OCI-LY1 (cell line): ENCODE measurements at regions not wholly inside any gene's neighbourhood (a gene's known extent, or its start where the extent isn't known, plus 50 kb on each side); places are given as distances from the start of the nearest gene placed in this dataset.

ENCODE experiments used
- EZH2 ChIP-seq: fragments of 200-600 bp; sonication (generic), shearing (Covaris generic); IDR thresholded peaks from 2 replicates; pipeline ENCODE4 v1.8.0; 2017; ENCODE audit warnings: borderline replicate concordance, mixed run types, mild to moderate bottlenecking, antibody characterized with exemption, low read length, moderate library complexity, mixed read lengths
- TF ChIP-seq, protein P1 (sequence below): fragments of 200-600 bp; sonication (generic), shearing (Covaris generic); IDR thresholded peaks from 2 replicates; pipeline ENCODE4 v1.5.1; 2017; ENCODE audit warnings: mild to moderate bottlenecking, antibody characterized with exemption, low read length, moderate library complexity, mixed read lengths

GRCh38 chr7:121537031-121537430, 140.9 kb upstream of the FAM3C start:
- TF ChIP-seq EZH2, result no peak
- TF ChIP-seq, protein P1, sequence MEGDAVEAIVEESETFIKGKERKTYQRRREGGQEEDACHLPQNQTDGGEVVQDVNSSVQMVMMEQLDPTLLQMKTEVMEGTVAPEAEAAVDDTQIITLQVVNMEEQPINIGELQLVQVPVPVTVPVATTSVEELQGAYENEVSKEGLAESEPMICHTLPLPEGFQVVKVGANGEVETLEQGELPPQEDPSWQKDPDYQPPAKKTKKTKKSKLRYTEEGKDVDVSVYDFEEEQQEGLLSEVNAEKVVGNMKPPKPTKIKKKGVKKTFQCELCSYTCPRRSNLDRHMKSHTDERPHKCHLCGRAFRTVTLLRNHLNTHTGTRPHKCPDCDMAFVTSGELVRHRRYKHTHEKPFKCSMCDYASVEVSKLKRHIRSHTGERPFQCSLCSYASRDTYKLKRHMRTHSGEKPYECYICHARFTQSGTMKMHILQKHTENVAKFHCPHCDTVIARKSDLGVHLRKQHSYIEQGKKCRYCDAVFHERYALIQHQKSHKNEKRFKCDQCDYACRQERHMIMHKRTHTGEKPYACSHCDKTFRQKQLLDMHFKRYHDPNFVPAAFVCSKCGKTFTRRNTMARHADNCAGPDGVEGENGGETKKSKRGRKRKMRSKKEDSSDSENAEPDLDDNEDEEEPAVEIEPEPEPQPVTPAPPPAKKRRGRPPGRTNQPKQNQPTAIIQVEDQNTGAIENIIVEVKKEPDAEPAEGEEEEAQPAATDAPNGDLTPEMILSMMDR, result no peak
